Caco-2 (cell line): ENCODE measurements at regions not wholly inside any gene's neighbourhood (a gene's known extent, or its start where the extent isn't known, plus 50 kb on each side); places are given as distances from the start of the nearest gene placed in this dataset.

Experiments
- BruUV-seq: library from RNA; stranded (reverse); fragments of 400-500 nt; replicated peaks from 2 replicates; lab custom pipeline; 2021; lab: Mats Ljungman, UMichigan
- CTCF ChIA-PET: fragments of 300-600 bp; sonication (Branson Sonifier 250); formaldehyde crosslinking; loops from one replicate; lab custom pipeline; 2022; ENCODE audit warnings: antibody characterized with exemption; lab: Charles Lee
- POLR2A ChIA-PET: fragments of 300-600 bp; sonication (Branson Sonifier 250); formaldehyde crosslinking; loops from one replicate; lab custom pipeline; 2022; ENCODE audit warnings: antibody characterized with exemption; lab: Charles Lee
- DNase-seq, 2 experiments: peaks; one replicate each; pipeline versions ENCODE4 v3.0.0 to v3.0.0-alpha.2; 2020 to 2022
- H3K27me3 ChIP-seq: replicated peaks from 2 replicates; pipeline ENCODE4 v1.6.0; 2011; ENCODE audit warnings: low read length; ENCODE audit not compliant: control insufficient read depth, insufficient read depth
- H3K36me3 ChIP-seq: 2 replicates; pipeline ENCODE4 v1.5.1; 2011; ENCODE audit warnings: low read length; ENCODE audit not compliant: control insufficient read depth, insufficient read depth
- H3K4me1 ChIP-seq: fragments of 250-450 bp; sonication (Bioruptor Pico); 2 replicates; pipeline ENCODE4 v1.5.1; 2020; ENCODE audit warnings: mild to moderate bottlenecking
- H3K4me3 ChIP-seq: 2 replicates; pipeline ENCODE4 v1.5.1; 2011; ENCODE audit warnings: low read depth, mild to moderate bottlenecking, control low read depth, low read length
- H3K9me3 ChIP-seq: fragments of 250-450 bp; sonication (Bioruptor Pico); 2 replicates; pipeline ENCODE4 v1.5.1; 2020; ENCODE audit warnings: mild to moderate bottlenecking, moderate library complexity
- H3K27ac Mint-ChIP-seq: one replicate; pipeline ENCODE4 v1.8.0; 2022; ENCODE audit warnings: mixed read lengths; ENCODE audit not compliant: unreplicated experiment
- H3K27me3 Mint-ChIP-seq: one replicate; pipeline ENCODE4 v1.8.0; 2022; ENCODE audit warnings: mixed read lengths; ENCODE audit not compliant: insufficient read depth, unreplicated experiment
- H3K36me3 Mint-ChIP-seq: one replicate; pipeline ENCODE4 v1.8.0; 2022; ENCODE audit warnings: mild to moderate bottlenecking, mixed read lengths; ENCODE audit not compliant: insufficient read depth, unreplicated experiment
- H3K4me1 Mint-ChIP-seq: one replicate; pipeline ENCODE4 v1.8.0; 2022; ENCODE audit warnings: low read depth, mixed read lengths; ENCODE audit not compliant: unreplicated experiment
- H3K4me3 Mint-ChIP-seq: one replicate; pipeline ENCODE4 v1.8.0; 2022; ENCODE audit warnings: mild to moderate bottlenecking, moderate library complexity, mixed read lengths; ENCODE audit not compliant: unreplicated experiment
- H3K9me3 Mint-ChIP-seq: one replicate; pipeline ENCODE4 v1.8.0; 2022; ENCODE audit warnings: mixed read lengths; ENCODE audit not compliant: unreplicated experiment
- intact Hi-C: fragments of 100-400 bp; cut with micrococcal nuclease; formaldehyde crosslinking; loops from one replicate; pipeline ENCODE4 v1.10.0; 2022; ENCODE audit not compliant: unreplicated experiment
- TF ChIP-seq, protein P1 (sequence below), 2 experiments: fragments of 200-600 bp in 1 of 2; IDR thresholded peaks; 1 replicate in 1 of 2; 2 replicates in 1 of 2; pipeline versions ENCODE4 v1.5.1 to v1.8.0; 2011 to 2022; ENCODE audit warnings: antibody characterized with exemption in 1 of 2, control low read depth in 1 of 2, inconsistent platforms in 1 of 2, low read depth in 1 of 2, low read length in 1 of 2, mild to moderate bottlenecking in 1 of 2, moderate library complexity in 1 of 2; ENCODE audit not compliant: insufficient read depth in 1 of 2, severe bottlenecking in 1 of 2, unreplicated experiment in 1 of 2

DNA sequence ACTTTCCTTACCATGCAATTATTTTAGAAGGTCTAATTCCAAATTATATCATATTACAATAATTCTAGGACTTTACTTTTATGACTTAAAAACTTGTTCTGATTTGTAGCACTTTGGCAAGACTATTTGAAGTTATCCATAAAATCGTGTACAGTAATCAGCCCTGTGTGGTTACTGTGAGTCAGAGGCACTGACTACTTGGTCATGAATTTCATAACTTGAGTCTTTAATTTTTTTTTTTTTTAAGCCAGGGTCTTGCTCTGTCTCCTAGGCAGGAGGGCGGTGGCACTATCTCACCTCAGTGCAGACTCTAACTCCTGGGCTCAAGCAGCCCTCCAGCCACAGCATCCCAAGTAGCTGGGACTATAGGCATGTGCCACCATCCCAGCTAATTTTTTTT lies 1319.2 kb upstream of the SLC10A2 start:
- no peak overlapping the region for H3K4me3 ChIP-seq
- Mint-ChIP-seq H3K36me3 (no peaks in the 10 kb centered on the region), H3K4me3 (no peak overlapping the region), H3K27me3 (peaks cover 2% of the 10 kb centered on the region), H3K27ac (no peak overlapping the region), H3K9me3 (peaks cover 10% of the 10 kb centered on the region), H3K4me1 (no peaks in the 10 kb centered on the region)
- H3K36me3 ChIP-seq = no peaks in the 10 kb centered on the region
- no peaks in the 10 kb centered on the region for H3K27me3 ChIP-seq
- no TSS peak for BruUV-seq
- no peaks in the 10 kb centered on the region for H3K4me1 ChIP-seq
- no peaks in the 10 kb centered on the region; the same call in 1 of the 2 replicates for H3K9me3 ChIP-seq
- DNase-seq = no peak
- ChIA-PET POLR2A (no interaction called here), CTCF (no interaction called here)
- TF ChIP-seq, protein P1, sequence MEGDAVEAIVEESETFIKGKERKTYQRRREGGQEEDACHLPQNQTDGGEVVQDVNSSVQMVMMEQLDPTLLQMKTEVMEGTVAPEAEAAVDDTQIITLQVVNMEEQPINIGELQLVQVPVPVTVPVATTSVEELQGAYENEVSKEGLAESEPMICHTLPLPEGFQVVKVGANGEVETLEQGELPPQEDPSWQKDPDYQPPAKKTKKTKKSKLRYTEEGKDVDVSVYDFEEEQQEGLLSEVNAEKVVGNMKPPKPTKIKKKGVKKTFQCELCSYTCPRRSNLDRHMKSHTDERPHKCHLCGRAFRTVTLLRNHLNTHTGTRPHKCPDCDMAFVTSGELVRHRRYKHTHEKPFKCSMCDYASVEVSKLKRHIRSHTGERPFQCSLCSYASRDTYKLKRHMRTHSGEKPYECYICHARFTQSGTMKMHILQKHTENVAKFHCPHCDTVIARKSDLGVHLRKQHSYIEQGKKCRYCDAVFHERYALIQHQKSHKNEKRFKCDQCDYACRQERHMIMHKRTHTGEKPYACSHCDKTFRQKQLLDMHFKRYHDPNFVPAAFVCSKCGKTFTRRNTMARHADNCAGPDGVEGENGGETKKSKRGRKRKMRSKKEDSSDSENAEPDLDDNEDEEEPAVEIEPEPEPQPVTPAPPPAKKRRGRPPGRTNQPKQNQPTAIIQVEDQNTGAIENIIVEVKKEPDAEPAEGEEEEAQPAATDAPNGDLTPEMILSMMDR (IDR thresholded peaks at IDR 0.05; ENCODE audit: insufficient read depth in 1 of 2, low read depth in 1 of 2, low read length in 1 of 2, severe bottlenecking in 1 of 2, unreplicated experiment in 1 of 2) = no peak
- intact Hi-C loops = no loop called here

DNA sequence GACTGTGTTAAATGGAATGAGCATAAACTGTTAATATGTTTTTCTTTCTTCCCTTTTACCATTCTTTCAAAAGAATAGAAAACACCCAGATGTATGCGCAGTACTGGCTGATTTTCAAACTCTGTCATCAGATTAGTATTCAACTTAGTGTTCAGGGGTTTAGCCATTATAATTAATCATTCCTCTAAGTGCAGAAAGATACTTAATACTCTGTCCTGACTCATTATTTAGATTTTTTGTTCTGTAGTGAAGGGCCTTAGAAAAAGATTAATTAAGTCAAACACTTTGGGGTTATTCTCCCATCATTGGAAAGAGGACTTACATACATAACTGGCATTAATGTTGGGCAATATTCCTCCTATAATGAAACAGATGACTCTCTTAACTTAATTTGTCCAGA lies 1316.7 kb upstream of the SLC10A2 start:
- Mint-ChIP-seq H3K27ac (no peak overlapping the region), H3K9me3 (peaks cover 6% of the 10 kb centered on the region), H3K4me1 (no peaks in the 10 kb centered on the region), H3K36me3 (no peaks in the 10 kb centered on the region), H3K27me3 (peaks cover 2% of the 10 kb centered on the region), H3K4me3 (no peak overlapping the region)
- ChIA-PET POLR2A (no interaction called here), CTCF (no interaction called here)
- intact Hi-C loops = no loop called here
- no peak for DNase-seq
- no TSS peak for BruUV-seq
- TF ChIP-seq, protein P1 (IDR thresholded peaks at IDR 0.05; ENCODE audit: insufficient read depth in 1 of 2, low read depth in 1 of 2, low read length in 1 of 2, severe bottlenecking in 1 of 2, unreplicated experiment in 1 of 2) = no peak
- Histone ChIP-seq H3K36me3 (no peaks in the 10 kb centered on the region), H3K9me3 (no peaks in the 10 kb centered on the region; the same call in 1 of the 2 replicates), H3K4me1 (no peaks in the 10 kb centered on the region), H3K27me3 (no peaks in the 10 kb centered on the region), H3K4me3 (no peak overlapping the region)

DNA sequence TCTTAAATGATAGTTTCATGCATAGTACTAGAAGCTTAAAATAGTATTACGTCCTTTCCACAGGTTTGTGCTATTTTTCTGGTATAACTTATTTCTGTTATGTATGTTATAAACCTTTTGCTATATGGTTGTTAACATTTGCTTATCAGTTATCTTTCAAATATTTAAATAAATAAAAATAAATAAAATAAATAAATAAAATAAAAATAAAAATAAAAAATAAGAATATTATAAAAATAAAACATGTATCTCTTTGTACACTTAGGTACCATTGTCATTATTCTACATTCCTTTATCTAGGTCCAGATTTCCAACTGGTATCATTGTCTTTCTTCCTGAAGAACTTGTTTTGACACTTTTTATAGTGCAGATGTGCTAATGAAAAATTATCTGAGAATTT lies 1310.4 kb upstream of the SLC10A2 start:
- BruUV-seq = no TSS peak
- Histone ChIP-seq H3K4me1 (no peaks in the 10 kb centered on the region), H3K9me3 (no peaks in the 10 kb centered on the region), H3K4me3 (no peak overlapping the region), H3K27me3 (no peaks in the 10 kb centered on the region), H3K36me3 (no peaks in the 10 kb centered on the region)
- intact Hi-C loops = no loop called here
- POLR2A ChIA-PET = no interaction called here
- Mint-ChIP-seq H3K4me3 (no peak overlapping the region), H3K9me3 (no peaks in the 10 kb centered on the region), H3K36me3 (no peaks in the 10 kb centered on the region), H3K27ac (no peak overlapping the region), H3K4me1 (no peaks in the 10 kb centered on the region), H3K27me3 (peaks cover 3% of the 10 kb centered on the region)
- no peak for DNase-seq
- TF ChIP-seq, protein P1 (IDR thresholded peaks at IDR 0.05; ENCODE audit: insufficient read depth in 1 of 2, low read depth in 1 of 2, low read length in 1 of 2, severe bottlenecking in 1 of 2, unreplicated experiment in 1 of 2) = no peak
- CTCF ChIA-PET = no interaction called here
